Mesendoderm (in vitro differentiated cells): ENCODE measurements at regions not wholly inside any gene's neighbourhood (a gene's known extent, or its start where the extent isn't known, plus 50 kb on each side); places are given as distances from the start of the nearest gene placed in this dataset.

Experiments used
- DNase-seq: peaks from one replicate; pipeline ENCODE4 v3.0.0; 2013
- H2AK5ac ChIP-seq: 2 replicates; pipeline ENCODE4 v1.6.1; 2013; ENCODE audit warnings: low read length, inconsistent platforms
- H2BK120ac ChIP-seq: 2 replicates; pipeline ENCODE4 v1.6.1; 2013; ENCODE audit warnings: low read depth, mild to moderate bottlenecking, low read length, moderate library complexity, mixed read lengths
- H2BK15ac ChIP-seq: replicated peaks from 2 replicates; pipeline ENCODE4 v1.6.1; 2013; ENCODE audit warnings: low read depth, mild to moderate bottlenecking, moderate library complexity
- H2BK5ac ChIP-seq: 2 replicates; pipeline ENCODE4 v1.6.1; 2013; ENCODE audit warnings: low read length, inconsistent platforms
- H3K18ac ChIP-seq: 2 replicates; pipeline ENCODE4 v1.6.1; 2013; ENCODE audit warnings: mild to moderate bottlenecking, low read length, mixed read lengths
- H3K23ac ChIP-seq: one replicate; pipeline ENCODE4 v1.6.1; 2013; ENCODE audit warnings: low read length
- H3K27ac ChIP-seq: 2 replicates; pipeline ENCODE4 v1.5.1; 2013; ENCODE audit warnings: low read depth, mild to moderate bottlenecking, inconsistent platforms, low read length, moderate library complexity
- H3K27me3 ChIP-seq: 2 replicates; pipeline ENCODE4 v1.6.1; 2013; ENCODE audit warnings: low read length, control low read depth, mild to moderate bottlenecking, inconsistent platforms; ENCODE audit not compliant: insufficient read depth, poor library complexity
- H3K36me3 ChIP-seq: 2 replicates; pipeline ENCODE4 v1.6.1; 2013; ENCODE audit warnings: low read length, inconsistent platforms; ENCODE audit not compliant: control insufficient read depth, insufficient read depth
- H3K4ac ChIP-seq: one replicate; pipeline ENCODE4 v1.6.1; 2013; ENCODE audit warnings: low read depth, mild to moderate bottlenecking, low read length, moderate library complexity
- H3K4me1 ChIP-seq: 2 replicates; pipeline ENCODE4 v1.6.1; 2013; ENCODE audit warnings: low read depth, low read length, inconsistent platforms; ENCODE audit not compliant: control insufficient read depth
- H3K4me2 ChIP-seq: 2 replicates; pipeline ENCODE4 v1.6.1; 2013; ENCODE audit warnings: low read length
- H3K4me3 ChIP-seq: 2 replicates; pipeline ENCODE4 v1.5.1; 2013; ENCODE audit warnings: mild to moderate bottlenecking, low read length
- H3K56ac ChIP-seq: one replicate; pipeline ENCODE4 v1.6.1; 2013; ENCODE audit warnings: low read length
- H3K79me1 ChIP-seq: 2 replicates; pipeline ENCODE4 v1.6.1; 2013; ENCODE audit warnings: low read length, inconsistent platforms
- H3K79me2 ChIP-seq: 2 replicates; pipeline ENCODE4 v1.6.1; 2013; ENCODE audit warnings: mild to moderate bottlenecking, low read length; ENCODE audit not compliant: control insufficient read depth, insufficient read depth
- H3K9ac ChIP-seq: 2 replicates; pipeline ENCODE4 v1.6.1; 2013; ENCODE audit warnings: low read length, inconsistent platforms
- H4K5ac ChIP-seq: one replicate; pipeline ENCODE4 v1.6.1; 2013; ENCODE audit warnings: low read length
- H4K8ac ChIP-seq: one replicate; pipeline ENCODE4 v1.6.1; 2013; ENCODE audit warnings: low read depth, mild to moderate bottlenecking, control low read depth, low read length, moderate library complexity
- WGBS: extraction: QIAGEN DNeasy Blood & Tissue Kit; methylation state at CpG from one replicate; pipeline ENCODE4 v1.1.7; 2013; ENCODE audit warnings: low lambda C conversion rate, missing lambda C conversion rate; ENCODE audit not compliant: insufficient coverage; ENCODE audit errors: extremely low coverage; 5-methylcytosine and 5-hydroxymethylcytosine counted together

DNA sequence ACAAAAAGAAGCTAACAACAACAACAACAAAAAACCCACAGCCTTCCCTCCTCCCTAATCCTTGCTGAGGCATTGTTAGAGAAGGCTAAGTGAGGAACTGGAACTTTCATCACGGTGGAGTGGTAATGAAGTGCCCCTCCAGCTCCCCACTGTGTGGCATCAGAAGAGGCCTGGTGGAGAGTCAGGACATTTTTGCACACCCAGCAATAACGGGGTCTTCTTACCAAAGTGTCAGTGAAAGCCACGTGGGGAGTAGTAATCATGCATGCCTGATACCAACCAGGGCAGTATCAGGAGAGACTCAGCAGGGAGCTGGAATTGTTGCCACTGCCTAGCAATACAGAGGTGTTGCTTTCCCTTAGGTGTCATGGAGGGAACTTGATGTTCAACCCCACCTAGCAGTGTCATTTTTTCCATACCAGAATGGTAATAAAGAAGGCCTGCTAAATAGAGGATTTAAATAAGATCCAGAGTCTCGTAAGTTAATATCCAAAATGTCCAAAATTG lies 299.7 kb upstream of the RGS6 start:
- Histone ChIP-seq H4K5ac (no peak overlapping the region), H3K9ac (no peak overlapping the region), H3K79me1 (no peaks in the 10 kb centered on the region), H3K4me3 (no peak overlapping the region), H3K4ac (no peak overlapping the region), H2BK120ac (no peak overlapping the region), H2AK5ac (no peak overlapping the region), H2BK15ac (no peak overlapping the region), H3K36me3 (no peaks in the 10 kb centered on the region), H3K4me2 (no peak overlapping the region), H3K56ac (no peak overlapping the region), H4K8ac (no peak overlapping the region), H3K4me1 (peaks cover 2% of the 10 kb centered on the region), H3K27me3 (no peaks in the 10 kb centered on the region), H3K18ac (no peak overlapping the region), H3K27ac (no peak overlapping the region), H3K79me2 (no peaks in the 10 kb centered on the region), H2BK5ac (no peak overlapping the region), H3K23ac (no peak overlapping the region)
- peak; percentile 93 for DNase-seq
- WGBS: no CpG with 5 or more reads among the region's 4 CpGs

GRCh38 chr14:71636076-71636475 lies 296.2 kb upstream of the RGS6 start:
- Histone ChIP-seq H3K4me3 (no peak overlapping the region), H2BK5ac (no peak overlapping the region), H4K5ac (no peak overlapping the region), H3K79me2 (no peaks in the 10 kb centered on the region), H2AK5ac (no peak overlapping the region), H3K36me3 (no peaks in the 10 kb centered on the region), H3K9ac (no peak overlapping the region), H3K4me2 (no peak overlapping the region), H3K23ac (no peak overlapping the region), H2BK120ac (no peak overlapping the region), H3K27ac (no peak overlapping the region), H3K18ac (no peak overlapping the region), H3K4me1 (peaks cover 2% of the 10 kb centered on the region), H3K56ac (no peak overlapping the region), H3K4ac (no peak overlapping the region), H3K79me1 (no peaks in the 10 kb centered on the region), H2BK15ac (no peak overlapping the region), H4K8ac (no peak overlapping the region), H3K27me3 (no peaks in the 10 kb centered on the region)
- DNase-seq: no peak

GRCh38 chr14:71636820-71637471 lies 295.3 kb upstream of the RGS6 start:
- Histone ChIP-seq H2BK5ac (no peak overlapping the region), H2AK5ac (no peak overlapping the region), H3K4me2 (no peak overlapping the region), H3K27ac (no peak overlapping the region), H3K9ac (no peak overlapping the region), H3K79me2 (no peaks in the 10 kb centered on the region), H3K79me1 (no peaks in the 10 kb centered on the region), H4K5ac (no peak overlapping the region), H3K4ac (no peak overlapping the region), H3K27me3 (no peaks in the 10 kb centered on the region), H4K8ac (no peak overlapping the region), H3K36me3 (no peaks in the 10 kb centered on the region), H2BK120ac (no peak overlapping the region), H2BK15ac (no peak overlapping the region), H3K56ac (no peak overlapping the region), H3K4me1 (peaks cover 2% of the 10 kb centered on the region), H3K18ac (no peak overlapping the region), H3K23ac (no peak overlapping the region), H3K4me3 (no peak overlapping the region)
- DNase-seq: no peak
- WGBS: no CpG with 5 or more reads among the region's 14 CpGs

DNA sequence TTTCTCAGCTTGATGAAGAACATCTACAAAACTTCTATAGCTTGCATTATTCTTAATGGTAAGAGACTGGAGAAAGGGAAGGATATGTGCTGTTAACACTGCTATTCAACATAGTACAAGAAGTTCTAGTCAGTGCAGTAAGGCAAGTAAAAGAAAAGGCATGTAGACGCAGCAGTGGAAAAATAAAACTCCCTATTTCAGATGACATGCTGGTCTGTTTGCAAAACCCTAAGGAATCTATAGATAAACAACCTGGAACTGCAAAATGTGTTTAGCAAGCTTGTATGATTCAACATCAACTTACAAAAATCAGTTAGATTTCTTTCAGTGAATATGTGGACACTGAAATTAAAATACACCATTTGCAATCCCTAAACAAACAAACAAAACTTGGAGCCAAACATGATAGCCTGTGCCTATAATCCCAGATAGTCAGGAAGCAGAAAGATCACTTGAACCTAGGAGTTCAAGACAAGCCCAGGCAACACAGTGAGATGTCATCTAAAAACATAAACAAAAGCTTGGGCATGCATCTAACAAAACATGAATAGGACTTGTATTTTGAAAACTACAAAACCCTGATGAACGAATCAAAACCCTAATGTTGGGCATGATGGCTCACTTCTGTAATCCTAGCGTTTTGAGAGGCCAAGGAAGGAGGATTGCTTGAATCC lies 293.6 kb upstream of the RGS6 start:
- WGBS: no CpG with 5 or more reads among the region's 3 CpGs
- no peak overlapping the region for H3K23ac ChIP-seq

DNA sequence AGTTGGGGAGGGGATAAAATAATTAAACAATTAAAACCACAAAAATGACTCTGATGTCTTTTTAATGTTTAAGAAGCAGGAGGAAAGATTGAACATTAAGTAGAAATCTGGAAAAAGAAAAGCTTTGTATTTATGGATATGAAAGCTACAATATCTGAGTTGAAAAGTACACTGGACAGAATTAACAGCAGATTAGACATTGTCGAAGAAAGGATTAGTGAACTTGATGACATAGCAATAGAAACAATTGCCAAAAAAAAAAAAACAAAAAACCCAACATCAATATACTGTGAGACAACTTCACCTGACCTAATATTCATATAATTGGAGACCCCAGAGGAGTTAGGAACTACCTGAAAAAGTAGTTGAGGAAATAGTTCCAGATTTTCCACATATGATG lies 289.5 kb upstream of the RGS6 start:
- no peak overlapping the region for H4K5ac ChIP-seq
- H3K23ac ChIP-seq: no peak overlapping the region
- H2BK120ac ChIP-seq: no peak overlapping the region
- no peak for DNase-seq
- no peak overlapping the region for H3K4me3 ChIP-seq
- no peaks in the 10 kb centered on the region for H3K36me3 ChIP-seq
- H3K4me2 ChIP-seq: no peak overlapping the region
- H3K56ac ChIP-seq: no peak overlapping the region
- H3K79me1 ChIP-seq: no peaks in the 10 kb centered on the region
- no peaks in the 10 kb centered on the region for H3K79me2 ChIP-seq
- H2AK5ac ChIP-seq: no peak overlapping the region
- no CpG with 5 or more reads among the region's 1 CpG for WGBS
- no peak overlapping the region for H4K8ac ChIP-seq
- H3K4ac ChIP-seq: no peak overlapping the region
- H3K9ac ChIP-seq: no peak overlapping the region
- H3K4me1 ChIP-seq: peaks cover 8% of the 10 kb centered on the region
- H3K18ac ChIP-seq: no peak overlapping the region
- H3K27me3 ChIP-seq: no peaks in the 10 kb centered on the region
- H2BK5ac ChIP-seq: no peak overlapping the region
- no peak overlapping the region for H2BK15ac ChIP-seq
- no peak overlapping the region for H3K27ac ChIP-seq

More for the DNA sequence above, 293.6 kb upstream of the RGS6 start:
- no peak overlapping the region for H2BK5ac ChIP-seq
- H3K79me2 ChIP-seq: no peaks in the 10 kb centered on the region
- no peak overlapping the region for H3K4ac ChIP-seq
- H3K4me3 ChIP-seq: no peak overlapping the region
- no peak for DNase-seq
- no peak overlapping the region for H2BK120ac ChIP-seq
- H3K27me3 ChIP-seq: no peaks in the 10 kb centered on the region
- no peak overlapping the region for H2AK5ac ChIP-seq
- H3K36me3 ChIP-seq: no peaks in the 10 kb centered on the region
- no peaks in the 10 kb centered on the region for H3K4me1 ChIP-seq
- H3K4me2 ChIP-seq: no peak overlapping the region
- no peak overlapping the region for H4K8ac ChIP-seq
- H4K5ac ChIP-seq: no peak overlapping the region
- H2BK15ac ChIP-seq: no peak overlapping the region
- H3K18ac ChIP-seq: no peak overlapping the region
- no peak overlapping the region for H3K27ac ChIP-seq
- H3K56ac ChIP-seq: no peak overlapping the region
- H3K9ac ChIP-seq: no peak overlapping the region
- H3K79me1 ChIP-seq: no peaks in the 10 kb centered on the region
